Activated CD8-positive, alpha-beta T cell treated with anti-CD3 and anti-CD28 coated beads for 36 hours (primary cell): ENCODE measurements at regions not wholly inside any gene's neighbourhood (a gene's known extent, or its start where the extent isn't known, plus 50 kb on each side); places are given as distances from the start of the nearest gene placed in this dataset.

ENCODE experiments used
- ATAC-seq: fragments of 200-7000 bp; cut with Tn5 transposase; one replicate; pipeline ENCODE4 v1.10.0; 2021; ENCODE audit warnings: mild to moderate bottlenecking, moderate library complexity
- CTCF ChIA-PET: fragments of 350-600 bp; sonication (Branson Sonifier 250); formaldehyde crosslinking; loops from one replicate; lab custom pipeline; 2021; ENCODE audit warnings: antibody characterized with exemption; lab: Charles Lee
- POLR2A ChIA-PET: fragments of 350-600 bp; sonication (Branson Sonifier 250); formaldehyde crosslinking; loops from one replicate; lab custom pipeline; 2021; ENCODE audit warnings: antibody characterized with exemption; lab: Charles Lee
- DNase-seq: peaks from one replicate; pipeline ENCODE4 v3.0.0-alpha.2; 2020
- H3K27ac Mint-ChIP-seq: one replicate; pipeline ENCODE4 v1.8.0; 2021; ENCODE audit warnings: mild to moderate bottlenecking, mixed read lengths
- H3K27me3 Mint-ChIP-seq: one replicate; pipeline ENCODE4 v1.8.0; 2021; ENCODE audit warnings: mixed read lengths
- H3K36me3 Mint-ChIP-seq: one replicate; pipeline ENCODE4 v1.8.0; 2021; ENCODE audit warnings: low read depth, mixed read lengths
- H3K4me1 Mint-ChIP-seq: one replicate; pipeline ENCODE4 v1.8.0; 2021; ENCODE audit warnings: low read depth, mixed read lengths
- H3K4me3 Mint-ChIP-seq: one replicate; pipeline ENCODE4 v1.8.0; 2021; ENCODE audit warnings: mild to moderate bottlenecking, moderate library complexity, mixed read lengths
- H3K9me3 Mint-ChIP-seq: one replicate; pipeline ENCODE4 v1.8.0; 2021; ENCODE audit warnings: mixed read lengths
- intact Hi-C: fragments of 100-400 bp; cut with micrococcal nuclease; formaldehyde crosslinking; loops from one replicate; pipeline ENCODE4 v1.10.0; 2022
- TF ChIP-seq, protein P1 (sequence below): fragments of 200-600 bp; IDR thresholded peaks from one replicate; pipeline ENCODE4 v1.8.0; 2022; ENCODE audit warnings: antibody characterized with exemption, mild to moderate bottlenecking

DNA sequence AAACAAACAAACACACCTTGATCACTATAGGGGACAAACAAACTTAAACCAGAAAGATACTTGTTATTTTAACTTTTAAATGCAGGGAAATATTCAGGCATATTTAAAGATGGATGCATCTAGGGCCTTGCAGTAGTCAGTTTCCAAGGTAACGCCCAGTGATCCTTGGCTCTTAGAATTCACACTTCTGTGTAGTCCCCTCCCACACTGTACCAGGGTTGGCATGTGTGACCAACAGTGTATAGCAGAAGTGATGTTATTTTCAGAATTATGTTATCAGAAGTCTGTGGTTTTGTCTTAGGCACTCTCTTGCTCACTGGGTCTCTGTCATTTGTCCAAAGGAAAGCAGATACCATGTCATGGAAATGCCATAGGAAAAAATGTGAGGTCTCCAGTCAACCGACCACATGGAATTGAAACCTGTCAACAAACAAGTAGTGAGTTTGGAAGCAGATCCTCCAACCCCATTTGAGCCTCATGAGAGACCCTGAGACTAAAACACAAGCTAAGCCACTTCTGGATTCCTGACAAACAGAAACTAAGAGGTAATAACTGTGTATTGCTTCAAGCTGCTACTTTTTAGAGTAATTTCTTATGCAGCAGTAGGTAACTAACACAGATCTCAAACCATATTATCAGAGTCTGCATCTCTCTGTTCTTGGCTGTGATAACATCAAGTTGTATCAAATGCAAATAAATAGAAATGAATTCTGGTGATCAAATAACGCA lies 670.3 kb downstream of the KCTD8 start:
- Mint-ChIP-seq H3K4me1 (no peaks in the 10 kb centered on the region), H3K4me3 (no peak overlapping the region), H3K27ac (no peak overlapping the region), H3K36me3 (no peaks in the 10 kb centered on the region), H3K9me3 (peaks cover 4% of the 10 kb centered on the region), H3K27me3 (no peaks in the 10 kb centered on the region)
- DNase-seq (no peak), ATAC-seq (no peak)
- intact Hi-C loops, result no loop called here
- ChIA-PET CTCF (no interaction called here), POLR2A (no interaction called here)
- TF ChIP-seq, protein P1, sequence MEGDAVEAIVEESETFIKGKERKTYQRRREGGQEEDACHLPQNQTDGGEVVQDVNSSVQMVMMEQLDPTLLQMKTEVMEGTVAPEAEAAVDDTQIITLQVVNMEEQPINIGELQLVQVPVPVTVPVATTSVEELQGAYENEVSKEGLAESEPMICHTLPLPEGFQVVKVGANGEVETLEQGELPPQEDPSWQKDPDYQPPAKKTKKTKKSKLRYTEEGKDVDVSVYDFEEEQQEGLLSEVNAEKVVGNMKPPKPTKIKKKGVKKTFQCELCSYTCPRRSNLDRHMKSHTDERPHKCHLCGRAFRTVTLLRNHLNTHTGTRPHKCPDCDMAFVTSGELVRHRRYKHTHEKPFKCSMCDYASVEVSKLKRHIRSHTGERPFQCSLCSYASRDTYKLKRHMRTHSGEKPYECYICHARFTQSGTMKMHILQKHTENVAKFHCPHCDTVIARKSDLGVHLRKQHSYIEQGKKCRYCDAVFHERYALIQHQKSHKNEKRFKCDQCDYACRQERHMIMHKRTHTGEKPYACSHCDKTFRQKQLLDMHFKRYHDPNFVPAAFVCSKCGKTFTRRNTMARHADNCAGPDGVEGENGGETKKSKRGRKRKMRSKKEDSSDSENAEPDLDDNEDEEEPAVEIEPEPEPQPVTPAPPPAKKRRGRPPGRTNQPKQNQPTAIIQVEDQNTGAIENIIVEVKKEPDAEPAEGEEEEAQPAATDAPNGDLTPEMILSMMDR, result no peak

DNA sequence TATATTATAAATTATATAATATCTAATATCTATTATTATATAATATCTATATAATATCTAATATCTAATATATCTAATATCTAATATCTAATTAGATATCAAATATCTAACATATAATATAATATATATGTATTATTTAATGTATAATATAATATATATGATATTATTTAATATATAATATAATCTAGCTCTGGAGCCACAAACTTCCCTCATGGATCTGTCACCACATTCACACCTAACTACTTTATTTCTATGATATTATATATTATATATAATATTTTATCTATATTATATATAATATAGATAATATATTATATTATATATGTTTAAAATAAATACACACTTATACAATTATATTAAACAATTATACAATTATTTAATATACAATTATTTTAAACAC lies 667.5 kb downstream of the KCTD8 start:
- no peak overlapping the region for H3K4me3 Mint-ChIP-seq
- H3K36me3 Mint-ChIP-seq, result no peaks in the 10 kb centered on the region
- no peaks in the 10 kb centered on the region for H3K27me3 Mint-ChIP-seq
- H3K27ac Mint-ChIP-seq, result no peak overlapping the region
- H3K9me3 Mint-ChIP-seq, result peaks cover 4% of the 10 kb centered on the region
- intact Hi-C loops, result no loop called here
- DNase-seq (no peak), ATAC-seq (no peak)
- TF ChIP-seq, protein P1, result no peak
- H3K4me1 Mint-ChIP-seq, result no peaks in the 10 kb centered on the region
- ChIA-PET POLR2A (no interaction called here), CTCF (no interaction called here)

DNA sequence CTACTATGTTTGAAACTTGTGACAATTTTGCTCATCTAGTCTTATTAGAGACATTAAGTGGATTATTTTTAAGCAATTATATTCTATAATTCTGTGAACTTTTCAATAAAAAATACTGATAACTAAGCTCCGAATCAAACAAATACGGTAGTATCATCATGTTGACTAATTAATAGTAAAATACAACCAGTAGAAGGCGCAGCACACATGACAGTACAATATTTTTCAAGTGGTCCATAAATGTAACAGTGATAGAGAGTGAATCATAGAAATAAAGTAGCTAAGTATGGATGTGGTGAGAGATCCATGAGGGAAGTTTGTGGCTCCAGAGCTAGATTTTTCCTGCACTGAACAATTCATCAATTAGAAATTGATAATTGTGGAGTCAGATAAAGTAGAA lies 666.2 kb downstream of the KCTD8 start:
- peaks cover 4% of the 10 kb centered on the region for H3K9me3 Mint-ChIP-seq
- H3K4me1 Mint-ChIP-seq, result no peaks in the 10 kb centered on the region
- POLR2A ChIA-PET, result no interaction called here

DNA sequence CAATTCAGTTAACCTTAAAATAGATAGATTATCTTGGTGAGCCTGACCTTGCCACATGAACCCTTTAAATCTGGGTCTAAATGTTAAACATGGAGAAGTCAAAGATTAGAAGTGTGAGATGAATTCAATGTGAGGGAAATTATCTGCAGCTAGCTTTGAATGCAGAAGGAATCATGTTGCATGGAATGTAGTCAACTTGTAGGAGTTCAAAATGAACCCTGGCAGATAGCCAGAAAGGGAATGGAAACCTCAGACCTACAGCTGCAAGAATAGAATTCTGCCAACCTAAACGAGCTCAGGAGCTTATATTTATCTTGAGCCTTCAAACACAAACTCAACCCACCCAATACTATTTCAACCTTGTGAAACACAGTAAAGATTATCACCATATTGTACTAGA lies 632.5 kb downstream of the KCTD8 start:
- H3K27me3 Mint-ChIP-seq, result no peaks in the 10 kb centered on the region
- H3K4me1 Mint-ChIP-seq, result no peaks in the 10 kb centered on the region
- H3K27ac Mint-ChIP-seq, result no peak overlapping the region
- H3K9me3 Mint-ChIP-seq, result peaks cover 15% of the 10 kb centered on the region
- H3K4me3 Mint-ChIP-seq, result no peak overlapping the region
- intact Hi-C loops, result no loop called here
- ATAC-seq, result no peak
- DNase-seq, result no peak
- TF ChIP-seq, protein P1, result no peak
- ChIA-PET CTCF (no interaction called here), POLR2A (no interaction called here)
- H3K36me3 Mint-ChIP-seq, result no peaks in the 10 kb centered on the region

More for the DNA sequence above, 666.2 kb downstream of the KCTD8 start:
- CTCF ChIA-PET, result no interaction called here
- DNase-seq (no peak), ATAC-seq (no peak)
- Mint-ChIP-seq H3K4me3 (no peak overlapping the region), H3K27ac (no peak overlapping the region), H3K36me3 (no peaks in the 10 kb centered on the region), H3K27me3 (no peaks in the 10 kb centered on the region)
- TF ChIP-seq, protein P1, result no peak
- intact Hi-C loops, result no loop called here

DNA sequence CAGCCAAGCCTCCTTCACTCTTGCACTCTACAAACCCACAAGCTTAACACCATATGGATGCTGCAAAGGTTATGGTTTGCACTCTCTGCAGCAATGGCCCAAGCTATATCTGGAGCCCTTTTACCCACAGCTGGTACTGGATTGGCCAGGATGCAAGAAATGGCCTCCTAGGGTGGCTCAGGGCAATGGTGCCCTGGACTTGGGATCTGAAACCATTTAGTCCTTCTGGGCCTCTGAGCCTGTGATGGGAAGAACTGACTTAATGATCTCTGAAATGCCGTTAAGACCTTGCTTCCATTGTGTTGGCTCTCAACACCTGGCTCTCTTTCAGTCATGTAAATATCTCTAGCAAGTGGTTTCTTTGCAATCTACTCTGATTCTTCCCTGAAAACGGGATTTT lies 626.0 kb downstream of the KCTD8 start:
- Mint-ChIP-seq H3K27me3 (no peaks in the 10 kb centered on the region), H3K27ac (no peak overlapping the region), H3K9me3 (peaks cover 15% of the 10 kb centered on the region), H3K4me3 (no peak overlapping the region), H3K36me3 (no peaks in the 10 kb centered on the region), H3K4me1 (no peaks in the 10 kb centered on the region)
- no peak for DNase-seq
- TF ChIP-seq, protein P1, result no peak
- no peak for ATAC-seq
- ChIA-PET POLR2A (interaction anchor here (0.6 kb wide), 1 partner anchor 65 kb away, joined by 4 read pairs; no protein-coding TSS in a partner anchor), CTCF (no interaction called here)
- intact Hi-C loops, result no loop called here
